Activated T-cell treated with anti-CD3 and anti-CD28 coated beads for 48 hours (primary cell): ENCODE measurements at regions not wholly inside any gene's neighbourhood (a gene's known extent, or its start where the extent isn't known, plus 50 kb on each side); places are given as distances from the start of the nearest gene placed in this dataset.

Source experiments
- DNase-seq: peaks from one replicate; pipeline ENCODE4 v3.0.0-alpha.2; 2020; ENCODE audit warnings: low read depth

GRCh38 chr2:155294358-155294757, 595.9 kb downstream of the KCNJ3 start:
- no peak for DNase-seq

GRCh38 chr2:155281907-155282306, 583.4 kb downstream of the KCNJ3 start:
- DNase-seq, result no peak

- no peak for DNase-seq
These were observed 574.8 kb downstream of the KCNJ3 start for GRCh38 chr2:155273323-155273722.

- DNase-seq, result no peak
These were observed 568.1 kb downstream of the KCNJ3 start for GRCh38 chr2:155266583-155266982.

GRCh38 chr2:155266109-155266508, 567.6 kb downstream of the KCNJ3 start:
- no peak for DNase-seq

- no peak for DNase-seq
These were observed 558.3 kb downstream of the KCNJ3 start for GRCh38 chr2:155256803-155257202.

GRCh38 chr2:155250800-155251199, 552.3 kb downstream of the KCNJ3 start:
- no peak for DNase-seq

GRCh38 chr2:155240176-155240575, 541.7 kb downstream of the KCNJ3 start:
- DNase-seq, result no peak

GRCh38 chr2:155235710-155236109, 537.2 kb downstream of the KCNJ3 start:
- DNase-seq, result no peak

GRCh38 chr2:155223781-155224406, 525.4 kb downstream of the KCNJ3 start:
- no peak for DNase-seq

GRCh38 chr2:155218945-155219344, 520.5 kb downstream of the KCNJ3 start:
- DNase-seq, result no peak

- DNase-seq, result no peak
These were observed 519.9 kb downstream of the KCNJ3 start for GRCh38 chr2:155218292-155218924.

GRCh38 chr2:155215037-155215707, 516.7 kb downstream of the KCNJ3 start:
- no peak for DNase-seq

- DNase-seq, result no peak
These were observed 511.4 kb downstream of the KCNJ3 start for GRCh38 chr2:155209696-155210450.

- DNase-seq, result no peak
These were observed 504.7 kb downstream of the KCNJ3 start for GRCh38 chr2:155203178-155203577.

- no peak for DNase-seq
These were observed 502.3 kb downstream of the KCNJ3 start for GRCh38 chr2:155200753-155201152.

GRCh38 chr2:155190342-155190741, 491.8 kb downstream of the KCNJ3 start:
- DNase-seq, result no peak

GRCh38 chr2:155178921-155179320, 480.4 kb downstream of the KCNJ3 start:
- DNase-seq, result no peak

- DNase-seq, result no peak
These were observed 477.9 kb downstream of the KCNJ3 start for GRCh38 chr2:155176345-155176744.

GRCh38 chr2:155169317-155169716, 470.8 kb downstream of the KCNJ3 start:
- DNase-seq, result no peak

- no peak for DNase-seq
These were observed 464.0 kb downstream of the KCNJ3 start for GRCh38 chr2:155162494-155162893.

- no peak for DNase-seq
These were observed 462.8 kb downstream of the KCNJ3 start for GRCh38 chr2:155161314-155161713.

GRCh38 chr2:155157711-155158110, 459.2 kb downstream of the KCNJ3 start:
- no peak for DNase-seq
